Fibroblast of the conjunctiva (primary cell): ENCODE measurements at regions not wholly inside any gene's neighbourhood (a gene's known extent, or its start where the extent isn't known, plus 50 kb on each side); places are given as distances from the start of the nearest gene placed in this dataset.
"Not testable (repeated sequence)": the region's sequence is repeated elsewhere in the genome, so short reads cannot be mapped to it uniquely, and the experiment has no call there.

Experiments
- DNase-seq: peaks from one replicate; pipeline ENCODE4 v3.0.0-alpha.2; 2010; ENCODE audit warnings: low read depth

DNA sequence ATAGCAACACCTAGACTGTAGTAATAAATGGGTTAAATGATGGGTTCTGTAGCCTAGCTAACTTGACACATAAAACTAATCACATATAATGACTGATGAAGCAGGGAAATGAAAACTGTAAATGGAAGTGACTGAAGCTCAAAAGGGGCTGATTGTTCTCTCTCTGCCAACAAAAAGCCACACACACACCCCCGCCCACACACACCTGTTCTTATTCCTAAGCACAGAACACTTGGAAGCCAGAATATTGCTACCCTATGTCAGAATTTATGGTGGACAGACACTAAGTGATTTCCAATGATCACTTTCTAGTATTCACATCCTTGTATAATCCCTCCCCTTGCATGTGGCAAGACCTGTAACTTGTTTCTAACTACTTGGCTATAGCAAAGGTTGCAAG lies 603.5 kb downstream of the UTRN start:
- DNase-seq = no peak

- DNase-seq = no peak
Measured at GRCh38 chr6:144893680-144894151, 608.6 kb downstream of the UTRN start.

DNA sequence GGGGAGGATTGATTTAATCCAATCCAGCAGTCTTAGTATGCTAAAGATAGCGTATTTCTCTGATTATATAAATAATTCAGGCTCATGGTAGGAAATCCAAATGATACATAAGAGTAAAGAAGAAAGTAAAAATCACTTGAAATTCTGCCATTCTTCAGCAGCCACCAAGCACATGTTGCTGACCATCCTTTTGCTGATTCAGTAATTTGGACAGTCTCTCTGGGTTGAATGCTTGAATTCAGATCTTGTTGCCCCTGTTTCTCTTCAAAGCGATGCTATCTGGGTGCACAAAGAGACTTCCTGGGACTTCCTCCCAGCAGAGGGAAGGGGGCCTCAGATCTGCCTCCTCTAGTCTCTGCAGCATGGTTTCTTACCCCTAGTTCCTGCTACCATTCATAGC lies 609.1 kb downstream of the UTRN start:
- DNase-seq = no peak

DNA sequence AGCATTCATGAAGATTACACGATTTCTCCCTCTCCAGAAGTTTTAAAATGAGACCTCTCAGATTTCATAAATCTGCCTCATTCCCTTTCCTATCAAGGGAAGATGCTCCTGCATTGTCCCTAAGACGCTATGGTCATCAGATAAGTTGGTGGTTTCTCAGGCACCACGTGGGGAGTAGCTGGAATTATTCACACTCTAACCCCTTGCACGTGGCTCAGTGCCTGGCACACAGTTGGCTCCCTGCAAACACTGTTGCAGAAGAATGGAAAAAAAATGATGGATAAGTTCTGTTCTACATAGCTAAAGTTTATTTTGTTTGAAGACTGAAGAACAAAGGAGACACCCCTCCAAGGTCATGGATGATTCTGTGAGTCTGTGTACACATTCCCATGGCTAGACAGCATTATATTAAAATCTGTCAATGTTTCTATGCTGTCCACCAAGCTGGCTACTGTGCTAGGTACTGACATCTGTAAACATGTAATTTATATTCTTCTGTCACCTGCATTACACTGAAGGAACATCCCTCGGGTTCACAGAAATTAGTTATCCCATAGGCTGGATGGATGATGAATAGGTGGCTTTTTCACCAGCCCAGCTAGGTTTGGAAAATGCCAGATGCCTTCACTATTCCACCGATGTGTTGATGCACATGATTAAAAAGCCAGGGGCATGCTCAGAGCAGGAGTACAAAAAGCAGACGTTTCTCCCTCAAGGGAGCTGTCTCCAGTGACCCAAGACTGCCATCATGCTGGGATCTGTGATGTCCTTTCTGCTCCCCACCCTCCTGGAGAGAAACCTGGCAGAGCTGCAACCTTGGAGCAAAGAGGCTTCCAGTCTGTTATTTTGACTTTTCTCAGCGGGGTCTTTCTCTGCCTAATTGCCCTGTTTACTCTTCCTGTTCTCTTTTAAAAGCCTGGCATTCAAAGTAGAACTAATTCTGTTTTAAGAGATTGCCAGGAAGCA lies 610.5 kb downstream of the UTRN start:
- no peak for DNase-seq

- no peak for DNase-seq
Measured at GRCh38 chr6:144896289-144896688, 611.2 kb downstream of the UTRN start.

DNA sequence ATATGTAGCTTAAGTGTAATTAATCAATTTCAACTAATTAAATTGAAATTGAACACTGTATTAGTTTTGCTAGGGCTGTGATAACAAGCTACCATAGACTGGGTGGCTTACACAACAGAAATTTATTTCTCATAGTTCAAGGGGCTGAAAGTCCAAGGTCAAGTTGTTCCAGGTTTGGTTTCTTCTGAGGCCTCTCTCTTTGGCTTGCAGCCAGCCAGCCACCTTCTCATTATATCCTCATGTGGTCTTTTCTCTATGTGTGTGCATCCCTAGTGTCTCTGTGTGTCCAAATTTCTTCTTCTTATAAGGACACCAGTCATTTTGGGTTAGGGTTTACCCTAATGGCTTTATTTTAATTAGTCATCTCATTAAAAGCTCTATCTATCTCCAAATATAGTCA lies 611.7 kb downstream of the UTRN start:
- no peak for DNase-seq

DNA sequence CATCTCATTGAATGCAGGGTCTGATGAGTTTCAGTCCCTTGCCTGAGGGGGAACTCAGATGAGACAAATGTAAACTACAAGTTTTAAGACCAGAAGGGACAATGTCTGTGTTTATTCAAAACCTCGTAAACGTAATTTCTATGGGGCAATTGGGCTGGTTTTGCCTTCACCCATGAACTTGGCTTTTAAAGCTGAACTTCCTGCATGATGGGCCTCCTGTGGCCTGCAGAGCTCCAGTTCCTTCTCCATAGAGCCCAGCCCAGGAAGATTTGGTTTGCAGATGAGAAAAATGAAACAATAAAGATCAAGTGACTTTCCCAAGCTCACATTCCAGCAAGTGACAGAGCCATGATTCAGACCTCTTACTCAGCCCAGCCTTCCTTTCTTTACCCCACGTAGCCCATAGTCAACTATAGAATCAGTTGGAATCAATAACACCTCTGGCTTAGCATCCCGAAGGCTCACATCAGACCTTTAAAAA lies 612.3 kb downstream of the UTRN start:
- DNase-seq = peak; percentile 28

GRCh38 chr6:144898052-144898689 lies 613.0 kb downstream of the UTRN start:
- no peak for DNase-seq

GRCh38 chr6:144898741-144899140 lies 613.6 kb downstream of the UTRN start:
- DNase-seq = no peak

DNA sequence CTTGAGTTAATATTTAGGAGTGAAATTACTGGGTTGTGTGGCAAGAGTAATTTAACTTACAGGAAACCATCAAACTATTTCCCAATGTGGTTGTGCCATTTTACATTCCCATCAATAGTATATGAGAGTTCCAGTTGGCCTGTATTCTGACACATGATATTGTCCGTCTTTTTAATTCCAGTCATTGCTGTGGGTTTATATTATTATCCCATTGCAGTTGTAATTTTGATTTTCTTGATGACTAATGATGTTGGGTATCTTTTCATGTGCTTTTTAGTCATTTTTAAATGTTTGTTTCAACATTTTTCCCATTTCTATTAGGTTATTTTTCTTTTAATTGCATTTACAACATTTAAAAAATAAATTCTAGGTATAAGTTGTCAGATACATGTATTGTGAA lies 614.0 kb downstream of the UTRN start:
- peak; percentile 32 for DNase-seq

- no peak for DNase-seq
Measured at GRCh38 chr6:144901412-144901811, 616.3 kb downstream of the UTRN start.

DNA sequence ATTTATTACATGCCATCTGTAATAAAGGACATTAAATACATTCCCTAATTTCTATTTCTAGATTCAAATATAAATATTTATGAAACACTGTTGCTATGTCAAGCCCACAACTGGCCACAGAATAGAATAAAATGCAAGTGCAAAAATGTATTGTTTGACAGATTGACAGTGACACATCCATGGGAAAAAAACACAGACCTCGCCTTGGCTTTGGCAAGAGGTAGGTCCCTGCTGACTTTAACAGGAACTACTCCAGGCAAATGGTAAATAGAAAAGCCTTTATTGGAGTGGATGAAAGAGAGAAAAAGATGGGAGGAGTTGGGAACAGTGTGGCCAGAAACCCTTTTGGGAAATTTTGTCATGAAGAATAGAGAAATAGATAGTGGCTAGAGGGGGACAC lies 622.9 kb downstream of the UTRN start:
- no peak for DNase-seq

GRCh38 chr6:144909753-144910285 lies 624.7 kb downstream of the UTRN start:
- DNase-seq = no peak

- DNase-seq = no peak
Measured at GRCh38 chr6:144911322-144911721, 626.2 kb downstream of the UTRN start.

GRCh38 chr6:144912474-144912873 lies 627.3 kb downstream of the UTRN start:
- DNase-seq = peak; percentile 60

- DNase-seq = no peak
Measured at GRCh38 chr6:144918073-144918472, 632.9 kb downstream of the UTRN start.

DNA sequence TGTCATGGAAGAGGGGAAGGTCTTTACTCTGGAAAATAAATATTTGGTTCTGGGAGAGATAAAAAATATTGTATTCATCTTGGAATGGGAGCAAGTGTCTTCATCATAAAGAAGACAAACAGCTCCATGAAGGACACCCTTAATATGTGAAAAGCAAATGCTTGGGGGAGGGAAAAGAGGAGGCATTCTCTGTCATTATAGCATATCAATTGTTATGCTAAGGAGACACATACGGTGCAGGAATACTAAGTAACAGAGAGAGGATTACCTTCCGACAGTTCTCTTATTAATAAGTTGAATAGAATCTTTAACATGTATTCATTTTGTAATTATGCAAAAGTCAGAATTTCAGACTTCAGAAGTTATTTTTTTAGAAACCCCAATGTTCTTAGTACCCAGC lies 634.4 kb downstream of the UTRN start:
- DNase-seq = no peak

DNA sequence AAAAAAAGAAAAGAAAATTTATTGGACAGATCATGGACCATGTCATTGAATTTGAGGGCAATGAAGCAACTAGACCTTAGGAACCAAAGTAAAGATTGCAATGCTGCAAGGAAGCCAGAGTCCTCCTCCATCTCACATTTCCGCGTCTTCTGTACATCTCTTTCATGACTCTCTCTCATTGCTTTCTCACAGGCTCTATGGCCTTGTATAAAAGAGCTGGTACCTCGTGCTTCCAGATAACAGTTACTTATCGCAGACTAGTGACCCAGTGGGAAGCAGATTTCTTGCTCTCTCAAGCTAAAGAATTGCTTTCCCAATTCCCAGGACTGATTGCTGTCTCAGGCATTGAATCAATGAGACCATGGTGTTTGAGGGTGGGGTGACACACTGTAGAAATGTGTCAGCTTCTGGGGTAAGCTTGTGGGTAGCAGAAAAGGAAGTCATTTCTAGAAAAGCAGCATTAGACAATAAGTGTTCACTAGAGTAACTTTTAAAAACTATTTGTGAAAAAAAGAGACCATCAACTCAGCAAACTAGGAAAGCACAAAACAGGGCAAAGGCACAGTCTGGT lies 635.3 kb downstream of the UTRN start:
- no peak for DNase-seq

DNA sequence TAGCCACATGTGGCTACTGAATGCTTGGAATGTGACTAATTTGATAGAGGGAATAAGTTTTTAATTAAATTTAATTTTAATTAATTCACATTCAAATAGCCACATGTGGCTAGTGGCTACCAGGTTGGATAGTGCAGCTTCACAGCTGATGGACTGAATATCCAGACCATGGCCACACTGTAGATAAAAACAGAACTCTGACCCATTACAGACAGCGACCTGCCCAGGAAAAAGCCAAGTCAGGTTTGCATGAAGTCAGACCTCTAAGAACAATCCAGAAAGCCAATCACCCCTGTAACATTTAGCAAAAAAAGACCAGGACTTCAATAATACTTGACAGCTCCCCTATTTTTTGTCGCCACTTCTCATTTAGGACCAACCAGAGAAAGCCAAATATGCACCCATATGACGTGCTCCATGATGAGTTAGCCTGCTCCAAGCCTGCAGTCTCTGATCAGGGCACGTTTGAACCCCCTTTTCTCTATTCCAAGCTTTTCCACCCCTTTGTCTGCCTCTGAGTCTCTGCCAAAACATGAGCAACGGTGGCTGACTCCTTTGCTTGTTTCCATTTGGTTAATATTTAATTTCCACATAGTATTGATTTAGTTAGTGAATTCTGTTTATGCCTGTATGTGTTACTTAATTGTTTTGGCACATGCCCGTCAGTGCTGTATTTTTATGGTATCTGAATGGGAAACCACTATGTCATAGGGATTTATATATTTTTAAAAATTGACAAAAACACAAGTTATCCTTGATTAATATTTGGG lies 636.3 kb downstream of the UTRN start:
- DNase-seq = no peak

DNA sequence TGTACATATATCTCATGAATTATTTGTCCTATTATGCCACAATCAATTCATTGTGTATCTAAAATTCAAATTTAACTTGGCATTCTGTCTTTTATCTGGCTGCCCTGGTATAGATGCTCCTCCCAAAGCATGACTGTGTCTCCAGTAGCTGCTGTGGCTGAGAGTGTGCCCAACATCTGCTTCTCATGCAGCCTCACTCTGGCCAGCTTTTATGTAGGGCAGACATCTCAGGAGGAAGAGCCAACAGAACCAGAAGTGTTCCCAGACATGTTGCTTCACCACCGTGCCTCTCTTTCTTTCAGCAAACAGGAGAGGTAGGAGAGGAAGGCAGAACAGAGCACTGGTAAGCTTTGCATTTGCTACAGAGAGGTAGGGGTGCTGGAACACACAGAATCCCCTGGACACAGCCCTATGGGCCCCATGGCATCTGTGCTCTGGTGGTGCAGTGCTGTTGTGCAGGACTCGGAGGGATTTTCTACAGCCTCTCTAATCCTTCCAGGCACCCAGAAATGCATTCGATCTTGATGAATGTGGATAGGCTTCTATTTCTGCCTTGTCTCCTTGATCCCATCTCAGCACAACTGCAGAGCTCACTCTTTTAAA lies 637.1 kb downstream of the UTRN start:
- peak; percentile 51 for DNase-seq

DNA sequence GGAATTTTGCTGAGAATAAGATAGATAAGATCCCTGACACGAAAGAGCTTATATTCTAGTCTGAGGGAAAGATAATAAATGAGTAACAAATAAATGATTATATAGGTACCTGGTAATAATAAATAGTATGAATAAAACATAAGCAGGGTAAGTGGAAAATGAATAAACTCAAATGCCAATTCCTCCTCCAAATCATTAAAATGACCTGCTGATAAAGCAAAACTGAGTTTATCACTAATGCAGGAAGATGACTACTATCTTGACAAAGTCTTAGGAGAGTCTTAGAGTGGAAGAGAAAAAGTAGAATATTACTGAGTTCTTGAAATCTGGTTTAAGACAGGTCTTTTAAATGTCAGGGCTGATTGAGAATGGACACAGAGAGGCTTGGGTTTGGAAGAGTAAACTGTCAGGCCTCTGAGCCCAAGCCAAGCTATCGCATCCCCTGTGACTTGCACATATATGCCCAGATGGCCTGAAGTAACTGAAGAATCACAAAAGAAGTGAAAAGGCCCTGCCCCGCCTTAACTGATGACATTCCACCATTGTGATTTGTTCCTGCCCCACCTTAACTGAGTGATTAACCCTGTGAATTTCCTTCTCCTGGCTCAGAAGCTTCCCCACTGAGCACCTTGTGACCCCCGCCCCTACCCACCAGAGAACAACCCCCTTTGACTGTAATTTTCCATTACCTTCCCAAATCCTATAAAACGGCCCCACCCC lies 637.8 kb downstream of the UTRN start:
- not testable (repeated sequence) for DNase-seq
